PC-9 (cell line): ENCODE measurements at regions not wholly inside any gene's neighbourhood (a gene's known extent, or its start where the extent isn't known, plus 50 kb on each side); places are given as distances from the start of the nearest gene placed in this dataset.

Experiments
- BruUV-seq: library from RNA; stranded (reverse); fragments of 400-500 nt; replicated peaks from 2 replicates; lab custom pipeline; 2021; lab: Mats Ljungman, UMichigan
- CTCF ChIA-PET: fragments of 300-600 bp; sonication (Branson Sonifier 250); formaldehyde crosslinking; loops from one replicate; lab custom pipeline; 2022; ENCODE audit warnings: antibody characterized with exemption; lab: Charles Lee
- POLR2A ChIA-PET: fragments of 300-600 bp; sonication (Branson Sonifier 250); formaldehyde crosslinking; loops from one replicate; lab custom pipeline; 2022; ENCODE audit warnings: antibody characterized with exemption; ENCODE audit not compliant: unreplicated experiment; lab: Charles Lee
- DNase-seq, 2 experiments: peaks; one replicate each; pipeline versions ENCODE4 v3.0.0 to v3.0.0-alpha.2; 2015 to 2022; ENCODE audit warnings: mixed read lengths in 1 of 2
- H2AFZ ChIP-seq: fragments of 200-600 bp; sonication (generic); 2 replicates; pipeline ENCODE4 v1.8.1; 2017; ENCODE audit warnings: antibody characterized with exemption
- H3F3A ChIP-seq: fragments of 200-600 bp; sonication (generic); 2 replicates; pipeline ENCODE4 v1.8.1; 2017; ENCODE audit warnings: antibody characterized with exemption, mild to moderate bottlenecking, low read depth; ENCODE audit not compliant: insufficient read depth
- H3K27ac ChIP-seq: fragments of 200-600 bp; sonication (generic); 2 replicates; pipeline ENCODE4 v1.6.1; 2016; ENCODE audit warnings: mixed run types
- H3K27me3 ChIP-seq: fragments of 200-600 bp; sonication (generic); 2 replicates; pipeline ENCODE4 v1.6.1; 2016; ENCODE audit warnings: low read depth, mixed run types; ENCODE audit not compliant: insufficient read depth
- H3K36me3 ChIP-seq: fragments of 200-600 bp; sonication (generic); 2 replicates; pipeline ENCODE4 v1.6.1; 2016; ENCODE audit warnings: low read depth, mixed run types
- H3K4me1 ChIP-seq: fragments of 200-600 bp; sonication (generic); replicated peaks from 2 replicates; pipeline ENCODE4 v1.6.1; 2016; ENCODE audit warnings: mixed run types; ENCODE audit not compliant: insufficient read depth
- H3K4me2 ChIP-seq: fragments of 200-600 bp; sonication (generic); 2 replicates; pipeline ENCODE4 v1.6.1; 2017; ENCODE audit warnings: mixed run types
- H3K4me3 ChIP-seq: fragments of 200-600 bp; sonication (generic); 2 replicates; pipeline ENCODE4 v1.6.1; 2016; ENCODE audit warnings: mixed run types
- H3K79me2 ChIP-seq: fragments of 200-600 bp; sonication (generic); 2 replicates; pipeline ENCODE4 v1.6.1; 2017; ENCODE audit warnings: low read depth, mixed run types
- H3K9me2 ChIP-seq: fragments of 200-600 bp; sonication (generic); 2 replicates; pipeline ENCODE4 v1.8.1; 2017; ENCODE audit warnings: mild to moderate bottlenecking; ENCODE audit not compliant: insufficient read depth
- H3K9me3 ChIP-seq: fragments of 200-600 bp; sonication (generic); 2 replicates; pipeline ENCODE4 v1.8.1; 2016; ENCODE audit warnings: low read depth; ENCODE audit not compliant: insufficient read depth
- H4K20me1 ChIP-seq: fragments of 200-600 bp; sonication (generic); 2 replicates; pipeline ENCODE4 v1.8.1; 2017; ENCODE audit not compliant: insufficient read depth
- EZH2 ChIP-seq: fragments of 200-600 bp; sonication (generic); IDR thresholded peaks from 2 replicates; pipeline ENCODE4 v1.8.0; 2017; ENCODE audit warnings: antibody characterized with exemption, low read depth
- intact Hi-C: fragments of 100-400 bp; cut with micrococcal nuclease; formaldehyde crosslinking; loops from one replicate; pipeline ENCODE4 v1.10.0; 2022; ENCODE audit not compliant: unreplicated experiment
- TF ChIP-seq, protein P1 (sequence below): fragments of 200-600 bp; sonication (generic); conservative IDR thresholded peaks from 2 replicates; pipeline ENCODE4 v1.6.1; 2017; ENCODE audit warnings: mixed run types, antibody characterized with exemption, mild to moderate bottlenecking, moderate library complexity

DNA sequence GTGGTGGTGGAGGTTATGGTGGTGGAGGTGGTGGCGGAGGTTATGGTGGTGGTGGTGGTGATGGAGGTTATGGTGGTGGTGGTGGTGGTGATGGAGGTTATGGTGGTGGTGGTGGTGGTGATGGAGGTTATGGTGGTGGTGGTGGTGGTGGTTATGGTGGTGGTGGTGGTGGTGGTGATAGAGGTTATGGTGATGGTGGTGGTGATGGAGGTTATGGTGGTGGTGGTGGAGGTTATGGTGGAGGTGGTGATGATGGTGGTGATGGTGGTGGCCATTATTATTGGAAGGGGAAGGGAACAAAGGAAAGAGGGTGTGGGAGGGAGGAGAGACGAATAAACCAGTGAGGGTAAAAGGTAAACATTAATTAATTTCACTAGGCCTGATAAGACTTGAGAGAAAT is 53.5 kb upstream of the TCF20 start:
- POLR2A ChIA-PET: interaction anchor here (0.6 kb wide), 1 partner anchor 332 kb away, joined by 3 read pairs; no protein-coding TSS in a partner anchor
- no peak for TF ChIP-seq EZH2
- TF ChIP-seq, protein P1, sequence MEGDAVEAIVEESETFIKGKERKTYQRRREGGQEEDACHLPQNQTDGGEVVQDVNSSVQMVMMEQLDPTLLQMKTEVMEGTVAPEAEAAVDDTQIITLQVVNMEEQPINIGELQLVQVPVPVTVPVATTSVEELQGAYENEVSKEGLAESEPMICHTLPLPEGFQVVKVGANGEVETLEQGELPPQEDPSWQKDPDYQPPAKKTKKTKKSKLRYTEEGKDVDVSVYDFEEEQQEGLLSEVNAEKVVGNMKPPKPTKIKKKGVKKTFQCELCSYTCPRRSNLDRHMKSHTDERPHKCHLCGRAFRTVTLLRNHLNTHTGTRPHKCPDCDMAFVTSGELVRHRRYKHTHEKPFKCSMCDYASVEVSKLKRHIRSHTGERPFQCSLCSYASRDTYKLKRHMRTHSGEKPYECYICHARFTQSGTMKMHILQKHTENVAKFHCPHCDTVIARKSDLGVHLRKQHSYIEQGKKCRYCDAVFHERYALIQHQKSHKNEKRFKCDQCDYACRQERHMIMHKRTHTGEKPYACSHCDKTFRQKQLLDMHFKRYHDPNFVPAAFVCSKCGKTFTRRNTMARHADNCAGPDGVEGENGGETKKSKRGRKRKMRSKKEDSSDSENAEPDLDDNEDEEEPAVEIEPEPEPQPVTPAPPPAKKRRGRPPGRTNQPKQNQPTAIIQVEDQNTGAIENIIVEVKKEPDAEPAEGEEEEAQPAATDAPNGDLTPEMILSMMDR: no peak
- Histone ChIP-seq H3K9me2 (no peaks in the 10 kb centered on the region), H3K9me3 (no peaks in the 10 kb centered on the region), H4K20me1 (no peaks in the 10 kb centered on the region), H3K36me3 (no peaks in the 10 kb centered on the region), H2AFZ (no peak overlapping the region), H3K27ac (no peak overlapping the region), H3K4me1 (no peaks in the 10 kb centered on the region; the same call in 1 of the 2 replicates), H3K4me3 (no peak overlapping the region), H3F3A (no peaks in the 10 kb centered on the region), H3K27me3 (no peaks in the 10 kb centered on the region), H3K79me2 (no peaks in the 10 kb centered on the region), H3K4me2 (no peak overlapping the region)
- DNase-seq: no peak
- intact Hi-C loops: no loop called here
- no TSS peak for BruUV-seq
- CTCF ChIA-PET: no interaction called here

DNA sequence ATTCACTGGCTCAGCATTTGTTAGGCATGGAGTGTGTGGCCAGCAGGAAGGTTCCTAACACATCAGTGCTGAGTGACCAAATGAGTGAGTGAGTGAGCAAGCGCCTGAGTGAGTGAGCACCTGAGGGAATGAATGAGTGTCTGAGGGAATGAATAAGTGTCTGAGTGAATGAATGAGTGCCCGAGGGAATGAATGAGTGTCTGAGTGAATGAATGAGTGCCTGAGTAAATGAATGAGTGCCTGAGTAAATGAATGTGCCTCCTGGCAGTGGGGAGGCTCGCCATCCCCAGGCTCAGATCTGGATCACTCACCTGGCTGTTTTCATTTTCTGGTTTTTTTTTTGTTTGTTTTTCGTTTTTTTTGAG is 52.1 kb upstream of the TCF20 start:
- ChIA-PET POLR2A (no interaction called here), CTCF (no interaction called here)
- Histone ChIP-seq H3K36me3 (no peaks in the 10 kb centered on the region), H3K9me3 (no peaks in the 10 kb centered on the region), H3K27me3 (no peaks in the 10 kb centered on the region), H3K4me2 (no peak overlapping the region), H3K4me1 (no peaks in the 10 kb centered on the region; the same call in 1 of the 2 replicates), H3K27ac (no peak overlapping the region), H3K79me2 (no peaks in the 10 kb centered on the region), H3K4me3 (no peak overlapping the region), H2AFZ (no peak overlapping the region), H4K20me1 (no peaks in the 10 kb centered on the region), H3K9me2 (no peaks in the 10 kb centered on the region), H3F3A (no peaks in the 10 kb centered on the region)
- TF ChIP-seq, protein P1: no peak
- no peak for TF ChIP-seq EZH2
- no TSS peak for BruUV-seq
- no peak for DNase-seq
- intact Hi-C loops: no loop called here

DNA sequence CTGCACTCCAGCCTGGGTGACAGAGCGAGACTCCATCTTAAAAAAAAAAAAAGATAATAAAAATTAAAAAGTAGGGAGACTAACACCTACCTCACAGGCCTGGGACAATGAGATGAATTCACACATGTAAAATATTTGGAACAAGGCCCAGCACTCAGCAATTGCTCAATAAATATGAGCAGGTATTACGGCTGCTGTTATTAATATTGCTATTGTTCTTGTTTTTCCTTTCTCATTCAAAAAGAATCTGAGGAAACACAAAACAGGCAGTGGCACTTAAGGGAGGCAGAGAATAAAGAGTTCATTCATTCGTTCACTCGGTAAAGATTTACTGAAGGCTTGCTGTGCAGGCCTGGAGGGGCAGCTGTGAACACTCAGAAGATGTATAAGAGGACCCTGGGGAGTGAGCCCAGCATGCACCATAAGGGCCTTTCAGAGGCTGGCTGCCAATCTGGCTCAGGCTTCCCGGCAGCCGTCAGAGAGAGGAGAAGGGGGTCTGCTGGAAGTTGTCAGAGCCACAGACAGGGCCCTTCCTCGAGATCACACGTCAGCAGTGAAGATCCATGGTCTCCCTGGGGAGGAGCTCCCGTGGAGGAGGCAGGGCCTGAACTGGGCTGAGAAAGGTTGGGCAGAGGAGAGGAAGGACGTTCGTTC is 51.6 kb upstream of the TCF20 start:
- no peaks in the 10 kb centered on the region for H4K20me1 ChIP-seq
- no peak overlapping the region for H3K4me2 ChIP-seq
- H3K27ac ChIP-seq: no peak overlapping the region
- H2AFZ ChIP-seq: no peak overlapping the region
- no peaks in the 10 kb centered on the region for H3F3A ChIP-seq
- H3K4me1 ChIP-seq: peaks cover 4% of the 10 kb centered on the region
- no peaks in the 10 kb centered on the region for H3K36me3 ChIP-seq
- no peaks in the 10 kb centered on the region for H3K9me3 ChIP-seq
- TF ChIP-seq EZH2: no peak
- TF ChIP-seq, protein P1: no peak
- POLR2A ChIA-PET: no interaction called here
- H3K79me2 ChIP-seq: no peaks in the 10 kb centered on the region
- no peak for DNase-seq
- no peak overlapping the region for H3K4me3 ChIP-seq
- CTCF ChIA-PET: no interaction called here
- BruUV-seq: no TSS peak
- H3K27me3 ChIP-seq: no peaks in the 10 kb centered on the region
- intact Hi-C loops: no loop called here
- no peaks in the 10 kb centered on the region for H3K9me2 ChIP-seq
